Astrocyte (in vitro differentiated cells and primary cell): ENCODE measurements at regions not wholly inside any gene's neighbourhood (a gene's known extent, or its start where the extent isn't known, plus 50 kb on each side); places are given as distances from the start of the nearest gene placed in this dataset.

ENCODE experiments used
- DNase-seq: peaks from one replicate; pipeline ENCODE4 v3.0.0-alpha.2; 2010; ENCODE audit warnings: low read depth
- FAIRE-seq: peaks from 2 replicates; lab custom pipeline; 2011; peaks lifted over from hg19 to GRCh38; lab: Jason Lieb, UNC
- H2AFZ ChIP-seq: 2 replicates; pipeline ENCODE4 v1.6.0; 2012; ENCODE audit warnings: low read depth, low read length, inconsistent platforms
- H3K27ac ChIP-seq: 2 replicates; pipeline ENCODE4 v1.5.1; 2011; ENCODE audit warnings: low read depth, low read length, inconsistent platforms
- H3K27me3 ChIP-seq: 2 replicates; pipeline ENCODE4 v1.6.0; 2011; ENCODE audit warnings: low read length, inconsistent platforms; ENCODE audit not compliant: insufficient read depth
- H3K36me3 ChIP-seq: 2 replicates; pipeline ENCODE4 v1.5.1; 2011; ENCODE audit warnings: low read length, inconsistent platforms; ENCODE audit not compliant: insufficient read depth
- H3K4me1 ChIP-seq: 2 replicates; pipeline ENCODE4 v1.5.1; 2011; ENCODE audit warnings: low read length, inconsistent platforms; ENCODE audit not compliant: insufficient read depth
- H3K4me2 ChIP-seq: 2 replicates; pipeline ENCODE4 v1.6.0; 2012; ENCODE audit warnings: low read length, inconsistent platforms
- H3K4me3 ChIP-seq: 2 replicates; pipeline ENCODE4 v1.5.1; 2011; ENCODE audit warnings: low read depth, mild to moderate bottlenecking, low read length, inconsistent platforms; ENCODE audit not compliant: insufficient read depth
- H3K79me2 ChIP-seq: 2 replicates; pipeline ENCODE4 v1.6.0; 2012; ENCODE audit warnings: mild to moderate bottlenecking, low read length, inconsistent platforms; ENCODE audit not compliant: insufficient read depth
- H3K9ac ChIP-seq: 2 replicates; pipeline ENCODE4 v1.6.0; 2012; ENCODE audit warnings: mild to moderate bottlenecking, low read length, inconsistent platforms
- H3K9me3 ChIP-seq: 2 replicates; pipeline ENCODE4 v1.5.1; 2012; ENCODE audit warnings: low read depth, mild to moderate bottlenecking, low read length, inconsistent platforms; ENCODE audit not compliant: insufficient read depth
- H4K20me1 ChIP-seq: 2 replicates; pipeline ENCODE4 v1.6.0; 2012; ENCODE audit warnings: low read length, inconsistent platforms; ENCODE audit not compliant: insufficient read depth
- H3K27ac Mint-ChIP-seq: one replicate; pipeline ENCODE4 v1.8.0; 2021; ENCODE audit warnings: mild to moderate bottlenecking, mixed read lengths; ENCODE audit not compliant: unreplicated experiment
- H3K27me3 Mint-ChIP-seq: one replicate; pipeline ENCODE4 v1.8.0; 2021; ENCODE audit warnings: low read depth, mixed read lengths; ENCODE audit not compliant: unreplicated experiment
- H3K36me3 Mint-ChIP-seq: one replicate; pipeline ENCODE4 v1.8.0; 2021; ENCODE audit warnings: low read depth, mixed read lengths; ENCODE audit not compliant: unreplicated experiment
- H3K4me1 Mint-ChIP-seq: one replicate; pipeline ENCODE4 v1.8.0; 2021; ENCODE audit warnings: low read depth, mixed read lengths; ENCODE audit not compliant: unreplicated experiment
- H3K4me3 Mint-ChIP-seq: one replicate; pipeline ENCODE4 v1.8.0; 2021; ENCODE audit warnings: mild to moderate bottlenecking, moderate library complexity, mixed read lengths; ENCODE audit not compliant: unreplicated experiment
- H3K9me3 Mint-ChIP-seq: one replicate; pipeline ENCODE4 v1.8.0; 2021; ENCODE audit warnings: mild to moderate bottlenecking, mixed read lengths; ENCODE audit not compliant: unreplicated experiment
- EZH2 ChIP-seq: IDR thresholded peaks from 2 replicates; pipeline ENCODE4 v1.6.1; 2012; ENCODE audit warnings: mild to moderate bottlenecking, low read length, inconsistent platforms; ENCODE audit not compliant: insufficient read depth
- TF ChIP-seq, protein P1 (sequence below): IDR thresholded peaks from 2 replicates; pipeline ENCODE4 v1.5.1; 2011; ENCODE audit warnings: low read depth, mild to moderate bottlenecking, inconsistent platforms, low read length, moderate library complexity; ENCODE audit not compliant: insufficient read depth

- Mint-ChIP-seq H3K4me1 (peaks cover 13% of the 10 kb centered on the region), H3K9me3 (no peaks in the 10 kb centered on the region), H3K27ac (no peak overlapping the region), H3K36me3 (no peaks in the 10 kb centered on the region), H3K4me3 (no peak overlapping the region), H3K27me3 (no peaks in the 10 kb centered on the region)
- Histone ChIP-seq H2AFZ (peak overlapping the region; percentile 36), H3K9me3 (no peaks in the 10 kb centered on the region), H3K4me1 (peaks cover 2% of the 10 kb centered on the region), H3K9ac (no peak overlapping the region), H4K20me1 (no peaks in the 10 kb centered on the region), H3K4me3 (no peak overlapping the region), H3K27me3 (no peaks in the 10 kb centered on the region), H3K27ac (no peak overlapping the region), H3K36me3 (no peaks in the 10 kb centered on the region), H3K79me2 (no peaks in the 10 kb centered on the region), H3K4me2 (no peak overlapping the region)
- FAIRE-seq, result no peak
- TF ChIP-seq, protein P1, sequence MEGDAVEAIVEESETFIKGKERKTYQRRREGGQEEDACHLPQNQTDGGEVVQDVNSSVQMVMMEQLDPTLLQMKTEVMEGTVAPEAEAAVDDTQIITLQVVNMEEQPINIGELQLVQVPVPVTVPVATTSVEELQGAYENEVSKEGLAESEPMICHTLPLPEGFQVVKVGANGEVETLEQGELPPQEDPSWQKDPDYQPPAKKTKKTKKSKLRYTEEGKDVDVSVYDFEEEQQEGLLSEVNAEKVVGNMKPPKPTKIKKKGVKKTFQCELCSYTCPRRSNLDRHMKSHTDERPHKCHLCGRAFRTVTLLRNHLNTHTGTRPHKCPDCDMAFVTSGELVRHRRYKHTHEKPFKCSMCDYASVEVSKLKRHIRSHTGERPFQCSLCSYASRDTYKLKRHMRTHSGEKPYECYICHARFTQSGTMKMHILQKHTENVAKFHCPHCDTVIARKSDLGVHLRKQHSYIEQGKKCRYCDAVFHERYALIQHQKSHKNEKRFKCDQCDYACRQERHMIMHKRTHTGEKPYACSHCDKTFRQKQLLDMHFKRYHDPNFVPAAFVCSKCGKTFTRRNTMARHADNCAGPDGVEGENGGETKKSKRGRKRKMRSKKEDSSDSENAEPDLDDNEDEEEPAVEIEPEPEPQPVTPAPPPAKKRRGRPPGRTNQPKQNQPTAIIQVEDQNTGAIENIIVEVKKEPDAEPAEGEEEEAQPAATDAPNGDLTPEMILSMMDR, result no peak
- no peak for TF ChIP-seq EZH2
- DNase-seq, result no peak
These were observed 553.3 kb downstream of the CCDC171 start for GRCh38 chr9:16106021-16106571.

DNA sequence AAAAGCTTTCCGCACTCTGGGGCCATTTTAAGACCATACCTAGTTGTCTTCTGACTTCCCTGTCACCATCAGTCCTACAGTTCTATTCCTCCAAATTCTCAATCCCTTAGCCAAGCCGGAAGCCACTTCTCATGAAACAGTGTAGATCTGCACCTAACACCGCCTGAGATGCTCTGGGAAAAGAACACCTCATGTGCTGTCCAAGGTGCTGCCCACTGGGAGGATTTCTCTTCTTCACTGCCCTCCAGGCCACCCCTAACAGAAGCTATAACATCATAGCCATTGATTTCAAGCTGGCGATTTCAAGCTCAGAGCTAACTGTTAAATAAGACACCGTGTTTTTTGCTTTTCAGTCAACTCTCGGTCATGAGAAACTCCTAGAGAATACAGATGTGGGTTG lies 559.3 kb downstream of the CCDC171 start:
- DNase-seq (no peak), FAIRE-seq (no peak)
- Histone ChIP-seq H4K20me1 (no peaks in the 10 kb centered on the region), H3K9ac (no peak overlapping the region), H2AFZ (no peak overlapping the region), H3K4me1 (no peaks in the 10 kb centered on the region), H3K27ac (no peak overlapping the region), H3K4me3 (no peak overlapping the region), H3K79me2 (no peaks in the 10 kb centered on the region), H3K36me3 (no peaks in the 10 kb centered on the region), H3K4me2 (no peak overlapping the region), H3K27me3 (no peaks in the 10 kb centered on the region), H3K9me3 (no peaks in the 10 kb centered on the region)
- Mint-ChIP-seq H3K36me3 (no peaks in the 10 kb centered on the region), H3K4me3 (no peak overlapping the region), H3K27me3 (no peaks in the 10 kb centered on the region), H3K27ac (no peak overlapping the region), H3K4me1 (no peaks in the 10 kb centered on the region), H3K9me3 (no peaks in the 10 kb centered on the region)
- TF ChIP-seq EZH2, result no peak

DNA sequence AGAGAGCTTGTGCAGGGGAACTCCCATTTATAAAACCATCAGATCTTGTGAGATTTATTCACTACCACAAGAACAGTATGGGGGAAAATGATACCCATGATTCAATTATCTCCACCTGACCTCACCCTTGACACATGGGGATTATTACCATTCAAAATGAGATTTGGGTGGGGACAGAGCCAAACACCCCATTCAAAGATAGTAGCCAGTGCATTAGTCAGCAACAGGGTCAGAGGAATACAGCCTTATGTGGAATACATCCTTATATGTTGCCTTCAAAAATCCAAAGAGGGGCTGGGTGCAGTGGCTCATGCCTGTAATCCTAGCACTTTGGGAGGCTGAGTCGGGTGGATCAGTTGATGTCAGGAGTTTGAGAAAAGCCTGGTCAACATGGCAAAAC lies 563.2 kb downstream of the CCDC171 start:
- no peak for FAIRE-seq
- Mint-ChIP-seq H3K27ac (no peak overlapping the region), H3K4me1 (peaks cover 32% of the 10 kb centered on the region), H3K36me3 (no peaks in the 10 kb centered on the region), H3K9me3 (peaks cover 3% of the 10 kb centered on the region), H3K27me3 (no peaks in the 10 kb centered on the region), H3K4me3 (no peak overlapping the region)
- no peak for DNase-seq
- H3K9me3 ChIP-seq, result no peaks in the 10 kb centered on the region
- H3K27me3 ChIP-seq, result no peaks in the 10 kb centered on the region
- H3K4me2 ChIP-seq, result no peak overlapping the region
- no peak overlapping the region for H3K9ac ChIP-seq
- no peaks in the 10 kb centered on the region for H3K79me2 ChIP-seq
- H2AFZ ChIP-seq, result no peak overlapping the region
- no peak overlapping the region for H3K4me3 ChIP-seq
- H4K20me1 ChIP-seq, result no peaks in the 10 kb centered on the region
- no peak overlapping the region for H3K27ac ChIP-seq
- no peaks in the 10 kb centered on the region for H3K36me3 ChIP-seq
- peaks cover 20% of the 10 kb centered on the region for H3K4me1 ChIP-seq
- no peak for TF ChIP-seq EZH2
- TF ChIP-seq, protein P1, result no peak
